ENCODE measurements at regions not wholly inside any gene's neighbourhood (a gene's known extent, or its start where the extent isn't known, plus 50 kb on each side); places are given as distances from the start of the nearest gene placed in this dataset.

DNA sequence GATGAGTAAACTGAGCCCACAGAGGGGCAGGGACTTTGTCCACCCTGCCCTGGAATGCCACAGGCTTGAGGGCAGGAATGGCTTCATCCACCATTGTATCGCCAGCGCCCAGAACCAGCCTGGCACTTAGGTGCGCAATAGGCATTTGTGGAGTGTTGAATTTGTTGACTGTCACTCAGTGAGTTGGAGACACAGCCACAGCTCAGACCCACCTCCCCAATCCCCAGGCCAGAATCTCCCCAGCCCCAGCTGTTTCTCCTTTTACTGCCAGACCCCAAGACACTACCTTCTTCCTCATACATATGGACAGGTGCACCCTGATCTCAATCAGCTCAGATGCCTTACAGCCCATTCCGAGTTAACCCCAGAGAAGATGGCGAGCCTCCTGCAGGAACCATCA lies 674.5 kb downstream of the MATN1 start:
- no peaks in the 10 kb centered on the region for H3K9me3 ChIP-seq (ENCODE audit: control insufficient read depth in 1 of 2, insufficient read depth in 1 of 2, low read depth in 1 of 2, low read length in 2 of 2)
- no peaks in the 10 kb centered on the region for H3K79me2 ChIP-seq (ENCODE audit: insufficient read depth, low read length)
- peaks cover 44% of the 10 kb centered on the region for H3K27me3 ChIP-seq (ENCODE audit: insufficient read depth, low read length)
- CTCF ChIA-PET = no interaction called here
- POLR2A ChIA-PET = no interaction called here
- no peak overlapping the region for H3K9ac ChIP-seq (ENCODE audit: low read length)
- ATAC-seq (no peak), DNase-seq (ENCODE audit: low read depth, low spot score) (no peak)
- H4K20me1 ChIP-seq (ENCODE audit: insufficient read depth) = no peaks in the 10 kb centered on the region
- TF ChIP-seq RAD21 (IDR thresholded peaks at IDR 0.05; ENCODE audit: low read depth) (no peak), SP1 (IDR thresholded peaks at IDR 0.05; ENCODE audit: low read depth) (no peak), EZH2phosphoT487 (IDR thresholded peaks at IDR 0.05; ENCODE audit: borderline replicate concordance) (no peak), ZNF274 (IDR thresholded peaks at IDR 0.05; ENCODE audit: low read depth, low read length) (no peak), CBX3 (IDR thresholded peaks at IDR 0.05; ENCODE audit: low read depth) (no peak), YY1 (IDR thresholded peaks at IDR 0.05; ENCODE audit: extremely low read depth, insufficient replicate concordance, low read depth, low read length) (no peak), JUND (IDR thresholded peaks at IDR 0.05) (no peak), POLR2A (IDR thresholded peaks at IDR 0.05; ENCODE audit: borderline replicate concordance, extremely low read depth, insufficient read depth, insufficient read length) (no peak), CEBPB (IDR thresholded peaks at IDR 0.05; ENCODE audit: low read depth) (no peak), ZFX (IDR thresholded peaks at IDR 0.05) (no peak), POLR2AphosphoS5 (IDR thresholded peaks at IDR 0.05; ENCODE audit: low read depth, low read length) (no peak)
- TF ChIP-seq, protein P1, sequence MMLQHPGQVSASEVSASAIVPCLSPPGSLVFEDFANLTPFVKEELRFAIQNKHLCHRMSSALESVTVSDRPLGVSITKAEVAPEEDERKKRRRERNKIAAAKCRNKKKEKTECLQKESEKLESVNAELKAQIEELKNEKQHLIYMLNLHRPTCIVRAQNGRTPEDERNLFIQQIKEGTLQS (IDR thresholded peaks at IDR 0.05) = no peak
- no peaks in the 10 kb centered on the region for H3K36me3 ChIP-seq (ENCODE audit: control insufficient read depth in 1 of 2, insufficient read depth in 2 of 2, low read length in 2 of 2)
- no peak overlapping the region for H3K27ac ChIP-seq (ENCODE audit: low read depth, low read length)
- intact Hi-C loops (cut with micrococcal nuclease) = no loop called here
- RAD21 ChIA-PET (ENCODE audit: low non-redundant PET in 1 of 2, low total read pairs in 2 of 2, uncharacterized antibody in 2 of 2, unreplicated experiment in 2 of 2) = interaction anchor here in 1 of 2 experiments (0.6 kb wide), 1 partner anchor 10 kb away, joined by 3 read pairs; no protein-coding TSS in a partner anchor
- no peak overlapping the region for H2AFZ ChIP-seq (ENCODE audit: low read depth, low read length, poor library complexity, severe bottlenecking)
- no TSS peak for BruUV-seq (replicated peaks)
- H3K4me2 ChIP-seq (ENCODE audit: low read length) = no peak overlapping the region
- H3K9me2 ChIP-seq (ENCODE audit: insufficient read depth) = no peaks in the 10 kb centered on the region
- H3K4me1 ChIP-seq (ENCODE audit: control insufficient read depth in 1 of 2, insufficient read depth in 2 of 2, low read length in 2 of 2) = no peaks in the 10 kb centered on the region
- no peak overlapping the region for H3K4me3 ChIP-seq (replicated peaks in 1 of 2; ENCODE audit: low read depth in 1 of 2, low read length in 2 of 2)

- no peak for TF ChIP-seq REST (IDR thresholded peaks at IDR 0.05; ENCODE audit: low read depth)
- TF ChIP-seq ZFX (IDR thresholded peaks at IDR 0.05) = no peak
- no peak for TF ChIP-seq RAD21 (IDR thresholded peaks at IDR 0.05; ENCODE audit: low read depth)
- TF ChIP-seq SP1 (IDR thresholded peaks at IDR 0.05; ENCODE audit: low read depth) = no peak
- TF ChIP-seq POLR2AphosphoS5 (IDR thresholded peaks at IDR 0.05; ENCODE audit: low read depth, low read length) = no peak
- TF ChIP-seq TCF7L2 (IDR thresholded peaks at IDR 0.05; ENCODE audit: borderline replicate concordance, extremely low read depth, insufficient read depth, insufficient read length) = no peak
- TF ChIP-seq CTCF (IDR thresholded peaks at IDR 0.05 in 2 of 3, conservative IDR thresholded peaks at IDR 0.05 in 1 of 3; ENCODE audit: borderline replicate concordance in 1 of 3, insufficient read depth in 1 of 3, low read depth in 2 of 3, low read length in 2 of 3) = no peak
- TF ChIP-seq, protein P1 (IDR thresholded peaks at IDR 0.05) = no peak
- TF ChIP-seq SIN3A (IDR thresholded peaks at IDR 0.05; ENCODE audit: low read depth) = no peak
- RAD21 ChIA-PET (ENCODE audit: low non-redundant PET in 1 of 2, low total read pairs in 2 of 2, uncharacterized antibody in 2 of 2, unreplicated experiment in 2 of 2) = no interaction called here
- BruUV-seq (replicated peaks) = no TSS peak
Measured at GRCh38 chr1:30047576-30047975, 675.8 kb downstream of the MATN1 start.

More at GRCh38 chr1:30047576-30047975, 675.8 kb downstream of the MATN1 start:
- H3K36me3 ChIP-seq (ENCODE audit: control insufficient read depth in 1 of 2, insufficient read depth in 2 of 2, low read length in 2 of 2) = no peaks in the 10 kb centered on the region
- H3K9me2 ChIP-seq (ENCODE audit: insufficient read depth) = no peaks in the 10 kb centered on the region
- no peak overlapping the region for H3K4me2 ChIP-seq (ENCODE audit: low read length)
- H3K79me2 ChIP-seq (ENCODE audit: insufficient read depth, low read length) = no peaks in the 10 kb centered on the region
- no peak overlapping the region for H3K9ac ChIP-seq (ENCODE audit: low read length)
- H3K4me3 ChIP-seq (replicated peaks in 1 of 2; ENCODE audit: low read depth in 1 of 2, low read length in 2 of 2) = no peak overlapping the region
- H3K9me3 ChIP-seq (ENCODE audit: control insufficient read depth in 1 of 2, insufficient read depth in 1 of 2, low read depth in 1 of 2, low read length in 2 of 2) = no peaks in the 10 kb centered on the region
- ATAC-seq (no peak), DNase-seq (ENCODE audit: low read depth, low spot score) (no peak)
- H3K27ac ChIP-seq (ENCODE audit: low read depth, low read length) = no peak overlapping the region
- H3K4me1 ChIP-seq (ENCODE audit: control insufficient read depth in 1 of 2, insufficient read depth in 2 of 2, low read length in 2 of 2) = no peaks in the 10 kb centered on the region
- ChIA-PET CTCF (no interaction called here), POLR2A (interaction anchor here (0.6 kb wide), 1 partner anchor 9 kb away, joined by 3 read pairs; no protein-coding TSS in a partner anchor)
- intact Hi-C loops (cut with micrococcal nuclease) = no loop called here
- H2AFZ ChIP-seq (ENCODE audit: low read depth, low read length, poor library complexity, severe bottlenecking) = no peak overlapping the region
- no peaks in the 10 kb centered on the region for H4K20me1 ChIP-seq (ENCODE audit: insufficient read depth)
- H3K27me3 ChIP-seq (ENCODE audit: insufficient read depth, low read length) = peaks cover 31% of the 10 kb centered on the region; the same call in 1 of the 2 replicates

All from HCT116 (cell line).